H1 (cell line): ENCODE measurements at regions not wholly inside any gene's neighbourhood (a gene's known extent, or its start where the extent isn't known, plus 50 kb on each side); places are given as distances from the start of the nearest gene placed in this dataset.

Experiments
- RNF2 ChIP-seq: fragments of 200-900, 300-1000 bp; sonication (generic); IDR thresholded peaks from 2 replicates; pipeline ENCODE4 v1.7.1; 2016; ENCODE audit warnings: borderline replicate concordance, low read depth, mild to moderate bottlenecking, antibody characterized with exemption, low read length; ENCODE audit not compliant: poor library complexity, severe bottlenecking; ENCODE audit errors: missing control alignments

GRCh38 chr13:59446391-59446790 is 717.3 kb downstream of the DIAPH3 start (continued):
- no peak for TF ChIP-seq RNF2
